Stimulated activated CD4-positive, alpha-beta T cell treated with anti-CD3 and anti-CD28 coated beads, Interleukin-4, amount 100 ng/mL, for 48 hours (primary cell): ENCODE measurements at regions not wholly inside any gene's neighbourhood (a gene's known extent, or its start where the extent isn't known, plus 50 kb on each side); places are given as distances from the start of the nearest gene placed in this dataset.
"Not testable (repeated sequence)": the region's sequence is repeated elsewhere in the genome, so short reads cannot be mapped to it uniquely, and the experiment has no call there.

ENCODE experiments used
- DNase-seq, 2 donors: peaks; one replicate each; pipeline ENCODE4 v3.0.0-alpha.2; 2020; ENCODE audit warnings: low read depth in 2 of 2

DNA sequence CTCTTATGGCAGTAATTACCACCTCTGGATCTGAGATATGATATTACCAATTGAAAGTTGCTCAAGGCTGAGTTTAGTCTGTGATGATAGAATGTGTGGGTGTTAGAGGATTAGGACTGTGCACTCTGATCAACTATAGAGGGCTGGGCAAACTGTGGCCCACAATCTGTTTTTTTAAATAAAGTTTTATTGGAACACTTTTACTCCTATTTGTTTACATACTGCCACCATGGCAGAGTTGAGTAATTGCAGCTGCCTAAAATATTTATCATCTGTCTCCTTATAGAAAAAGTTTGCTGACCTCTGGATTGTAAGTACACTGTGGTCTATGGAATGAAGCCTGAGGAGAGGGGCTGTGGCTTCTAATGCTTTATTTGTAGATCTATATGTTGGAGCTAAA lies 71.5 kb upstream of the N4BP1 start:
- DNase-seq, result no peak

- no peak for DNase-seq
These were observed 70.9 kb upstream of the N4BP1 start for GRCh38 chr16:48680881-48681280.

DNA sequence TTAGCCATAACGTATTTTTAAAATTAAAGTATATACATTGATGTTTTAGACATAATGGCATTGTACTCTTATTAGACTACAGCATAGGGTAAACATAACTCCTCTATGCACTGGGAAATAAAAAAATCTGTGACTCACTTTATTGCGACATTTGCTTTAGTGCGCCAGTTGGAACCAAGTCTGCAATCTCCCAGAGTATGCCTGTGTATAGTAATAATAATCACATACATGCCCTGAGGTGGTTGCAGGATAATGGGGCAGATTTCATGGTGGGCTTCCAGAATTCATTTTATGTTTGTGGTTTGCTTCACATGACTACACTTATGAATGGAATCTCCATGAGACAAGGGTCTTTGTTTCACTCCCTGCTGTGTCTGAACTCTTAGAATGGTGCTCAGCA lies 66.9 kb upstream of the N4BP1 start:
- no peak for DNase-seq

- DNase-seq, result not testable (repeated sequence)
These were observed 58.2 kb upstream of the N4BP1 start for GRCh38 chr16:48668184-48668583.

DNA sequence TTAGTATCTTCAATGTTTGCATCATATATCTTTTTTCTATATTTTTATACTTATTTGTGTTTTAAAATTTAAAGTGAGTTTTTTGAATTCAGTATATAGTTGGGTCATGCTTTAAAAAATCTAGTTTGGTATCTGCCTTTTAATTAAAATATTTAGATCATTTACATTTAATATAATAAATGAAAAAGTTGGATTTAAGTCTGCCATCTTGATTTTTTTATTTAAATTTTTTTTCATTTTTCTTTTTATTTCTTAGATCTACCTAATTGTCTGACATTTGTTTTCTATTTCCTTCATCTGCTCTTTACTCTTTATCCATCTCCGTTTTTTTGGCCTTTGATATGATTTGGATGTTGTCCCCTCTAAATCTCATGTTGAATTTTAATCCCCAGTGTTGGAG lies 50.0 kb upstream of the N4BP1 start:
- DNase-seq, result no peak
